HG03045 (cell line): ENCODE measurements at regions not wholly inside any gene's neighbourhood (a gene's known extent, or its start where the extent isn't known, plus 50 kb on each side); places are given as distances from the start of the nearest gene placed in this dataset.
"Not testable (repeated sequence)": the region's sequence is repeated elsewhere in the genome, so short reads cannot be mapped to it uniquely, and the experiment has no call there.

Experiments used
- ATAC-seq: cut with Tn5 transposase; IDR thresholded peaks from one replicate; pipeline ENCODE4 v1.9.1; 2021; ENCODE audit warnings: mild to moderate bottlenecking, moderate library complexity; ENCODE audit not compliant: unreplicated experiment

DNA sequence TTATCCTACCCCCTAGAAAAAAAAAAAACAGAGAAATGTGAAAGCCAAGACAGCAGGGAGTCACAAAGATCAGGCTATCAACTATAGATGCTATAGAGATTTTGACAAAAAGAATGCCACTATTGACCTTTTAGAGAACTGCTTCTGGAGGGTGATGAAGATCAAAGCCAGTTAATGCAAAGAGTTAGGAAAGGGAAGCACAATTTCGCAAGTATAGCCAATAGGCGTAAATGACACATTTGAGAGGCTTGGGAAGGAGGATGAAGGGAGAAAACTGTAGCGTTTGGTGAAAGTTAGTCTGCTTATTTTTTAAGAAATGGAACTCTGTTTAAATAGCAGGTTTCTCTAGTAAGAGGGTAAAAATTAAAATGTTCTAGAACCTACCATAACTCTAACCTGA, 190.7 kb downstream of the DUSP6 start:
- no peak for ATAC-seq

DNA sequence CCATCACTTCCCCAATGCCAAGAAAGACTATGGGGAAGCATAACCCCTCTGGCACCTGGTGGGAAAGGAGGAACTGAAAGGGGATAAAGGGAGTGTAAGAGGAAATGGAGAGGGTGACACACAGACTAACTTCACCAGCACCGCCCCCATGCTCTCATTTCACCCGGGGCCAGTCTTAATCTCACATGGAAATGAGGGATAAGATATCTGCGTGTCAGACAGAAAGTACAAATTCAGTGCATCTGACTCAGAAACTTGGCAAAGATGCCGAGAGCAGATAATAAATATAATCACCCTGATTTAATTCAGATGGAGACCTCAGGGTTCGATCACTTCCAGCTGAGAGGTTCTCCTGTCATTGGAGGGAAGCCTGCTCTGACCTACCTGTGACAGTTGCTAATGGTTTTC, 191.6 kb downstream of the DUSP6 start:
- no peak for ATAC-seq

GRCh38 chr12:89157413-89157812, 194.9 kb downstream of the DUSP6 start:
- ATAC-seq: no peak

GRCh38 chr12:89156862-89157262, 195.4 kb downstream of the DUSP6 start:
- ATAC-seq: no peak

GRCh38 chr12:89156340-89156739, 196.0 kb downstream of the DUSP6 start:
- ATAC-seq: no peak

DNA sequence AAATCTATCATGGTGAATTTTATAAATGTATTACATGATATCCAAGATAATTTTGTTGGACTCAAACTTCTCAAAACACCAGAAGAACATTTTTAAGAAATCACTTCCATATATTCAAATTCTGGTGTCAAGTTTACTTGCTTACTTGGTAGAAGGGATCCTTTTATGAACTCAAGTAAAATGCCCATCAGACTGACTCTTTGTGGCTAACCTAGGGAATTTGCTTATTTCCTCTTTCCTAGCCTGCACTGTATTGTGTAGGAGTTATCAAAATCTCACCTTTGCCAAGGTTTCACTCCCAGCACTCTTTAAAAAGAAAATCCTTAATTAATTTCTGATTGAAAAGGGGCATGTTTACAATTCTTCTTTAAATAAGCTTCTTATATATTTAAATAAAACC, 196.5 kb downstream of the DUSP6 start:
- no peak for ATAC-seq

GRCh38 chr12:89154743-89155499, 197.4 kb downstream of the DUSP6 start:
- ATAC-seq: no peak

- ATAC-seq: no peak
Observed at GRCh38 chr12:89153341-89153740, 199.0 kb downstream of the DUSP6 start.

DNA sequence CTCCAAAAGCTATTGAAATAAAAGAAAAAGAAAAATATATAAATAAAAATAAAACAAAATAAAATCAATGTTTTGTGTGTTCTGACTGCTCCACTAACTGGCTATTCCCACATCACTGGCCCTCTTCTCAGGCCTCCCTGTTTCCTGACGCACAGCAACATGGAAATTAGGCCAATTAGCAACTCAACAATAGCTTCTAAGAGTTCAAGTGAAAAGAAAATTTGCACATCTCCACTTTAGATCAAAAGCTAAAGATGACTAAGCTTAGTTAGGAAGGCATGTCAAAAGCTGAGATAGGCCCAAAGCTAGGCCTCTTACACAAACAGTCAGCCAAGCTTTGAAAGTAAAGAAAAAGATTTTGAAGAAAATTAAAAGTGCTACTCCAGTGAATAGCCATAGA, 200.8 kb downstream of the DUSP6 start:
- ATAC-seq: no peak

DNA sequence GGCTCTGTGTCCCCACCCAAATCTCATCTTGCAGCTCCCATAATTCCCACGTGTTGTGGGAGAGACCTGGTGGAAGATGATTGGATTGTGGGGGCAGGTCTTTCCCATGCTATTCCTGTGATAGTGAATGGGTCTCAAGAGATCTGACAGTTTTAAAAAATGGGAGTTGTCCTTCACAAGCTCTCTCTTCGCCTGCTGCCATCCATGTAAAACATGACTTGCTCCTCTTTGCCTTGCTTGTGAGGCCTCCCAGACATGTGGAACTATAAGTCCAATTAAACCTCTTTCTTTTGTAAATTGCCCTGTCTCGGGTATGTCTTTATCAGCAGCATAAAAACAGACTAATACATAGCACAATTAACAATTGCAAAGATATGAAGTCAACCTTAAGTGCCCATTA, 201.5 kb downstream of the DUSP6 start:
- not testable (repeated sequence) for ATAC-seq

- no peak for ATAC-seq
Observed at GRCh38 chr12:89140602-89141238, 211.6 kb downstream of the DUSP6 start.

GRCh38 chr12:89140141-89140540, 212.2 kb downstream of the DUSP6 start:
- ATAC-seq: no peak

GRCh38 chr12:89139390-89139789, 212.9 kb downstream of the DUSP6 start:
- ATAC-seq: no peak

- ATAC-seq: no peak
Observed at GRCh38 chr12:89138048-89138852, 214.1 kb downstream of the DUSP6 start.

DNA sequence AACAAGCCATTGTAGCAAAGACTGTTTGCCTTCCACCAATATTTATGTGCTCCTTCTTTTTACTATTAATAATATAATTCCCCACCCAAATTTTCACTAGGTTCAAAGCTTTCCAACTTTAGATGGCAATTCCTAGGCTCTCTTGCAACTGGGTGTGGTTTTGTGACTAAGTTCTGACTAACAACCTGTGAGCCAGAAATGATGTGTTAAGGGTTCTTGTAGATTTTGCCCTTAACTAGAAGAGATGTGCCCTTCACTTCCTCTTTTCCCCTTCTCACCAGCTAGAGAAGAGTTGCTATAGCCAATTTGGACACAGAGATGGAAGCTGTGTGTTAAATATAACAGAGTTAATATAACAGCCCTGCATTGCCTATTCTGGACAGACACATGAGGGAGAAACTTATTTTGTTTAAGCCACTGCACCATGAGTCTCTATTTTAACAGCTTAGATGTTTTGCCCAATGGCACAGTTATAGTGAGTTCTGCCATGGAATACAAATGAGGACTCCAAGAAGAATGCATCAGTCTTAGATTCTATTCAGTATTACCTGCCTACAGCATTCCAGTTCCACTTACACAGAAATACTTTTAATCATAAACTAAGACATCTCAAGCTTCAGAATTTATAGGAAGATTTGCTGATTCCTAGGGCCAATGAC, 216.2 kb downstream of the DUSP6 start:
- ATAC-seq: no peak

DNA sequence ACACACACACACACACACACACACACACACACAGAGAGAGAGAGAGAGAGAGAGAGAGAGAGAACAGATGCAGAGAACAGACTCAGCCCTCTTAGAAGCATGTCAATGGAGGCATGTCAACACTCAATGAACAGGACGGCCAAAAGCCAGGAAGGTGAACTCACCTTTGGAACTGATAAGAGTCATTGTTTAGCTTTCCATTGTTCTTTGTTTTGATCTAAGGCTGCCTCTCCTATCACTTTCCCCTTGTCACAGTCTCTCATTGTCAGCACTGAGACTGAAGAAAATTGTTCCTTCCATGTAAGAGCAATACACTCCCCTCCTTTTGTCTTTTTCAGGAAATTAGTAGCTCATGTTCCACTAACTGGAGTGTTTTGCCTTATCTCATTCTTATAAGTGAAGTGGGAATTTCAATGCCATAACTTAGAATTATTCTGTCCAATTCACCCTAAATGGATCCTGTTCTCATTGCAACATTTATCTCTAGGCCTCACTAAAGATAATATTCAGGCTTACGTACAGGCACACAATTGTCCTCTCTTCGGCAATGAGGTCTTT, 218.0 kb downstream of the DUSP6 start:
- ATAC-seq: no peak

GRCh38 chr12:89129167-89129870, 223.0 kb downstream of the DUSP6 start:
- no peak for ATAC-seq

DNA sequence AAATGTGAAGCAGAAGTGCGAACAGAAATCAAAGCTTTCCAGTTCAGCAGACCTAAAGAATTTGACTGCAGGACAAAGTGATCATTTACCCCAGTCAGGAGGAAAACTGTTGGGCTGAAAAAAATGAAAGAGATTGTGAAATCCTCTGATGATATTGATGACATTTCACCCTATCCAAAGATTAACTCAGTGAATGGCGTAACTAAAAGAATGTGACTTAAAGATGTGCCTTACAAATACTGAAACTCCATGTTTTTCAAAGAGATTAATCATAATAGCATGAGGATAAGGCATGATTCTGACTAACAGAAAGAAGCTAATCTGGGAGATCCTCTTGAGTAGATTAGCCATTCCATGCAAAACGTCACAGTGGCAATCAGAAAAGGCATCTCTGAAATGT, 225.6 kb downstream of the DUSP6 start:
- ATAC-seq: no peak

DNA sequence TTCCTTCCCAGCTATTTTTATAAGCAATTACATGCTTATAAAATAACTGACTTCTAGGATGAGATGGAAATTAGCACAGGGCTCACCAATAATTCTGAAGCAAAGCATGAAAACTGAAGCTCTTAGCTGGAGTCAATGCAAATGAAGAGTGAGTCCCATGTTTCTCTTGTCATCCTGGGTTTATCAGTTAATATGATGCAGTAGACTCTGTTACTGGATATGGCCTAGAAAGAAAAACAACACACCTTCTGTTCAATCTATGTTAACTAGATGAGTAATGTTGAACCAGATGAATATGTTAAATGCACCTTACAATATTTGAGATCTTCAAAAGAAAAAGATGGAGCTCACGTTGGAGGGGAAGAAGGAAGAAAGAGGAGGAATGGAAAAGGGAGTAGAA, 229.4 kb downstream of the DUSP6 start:
- ATAC-seq: no peak

DNA sequence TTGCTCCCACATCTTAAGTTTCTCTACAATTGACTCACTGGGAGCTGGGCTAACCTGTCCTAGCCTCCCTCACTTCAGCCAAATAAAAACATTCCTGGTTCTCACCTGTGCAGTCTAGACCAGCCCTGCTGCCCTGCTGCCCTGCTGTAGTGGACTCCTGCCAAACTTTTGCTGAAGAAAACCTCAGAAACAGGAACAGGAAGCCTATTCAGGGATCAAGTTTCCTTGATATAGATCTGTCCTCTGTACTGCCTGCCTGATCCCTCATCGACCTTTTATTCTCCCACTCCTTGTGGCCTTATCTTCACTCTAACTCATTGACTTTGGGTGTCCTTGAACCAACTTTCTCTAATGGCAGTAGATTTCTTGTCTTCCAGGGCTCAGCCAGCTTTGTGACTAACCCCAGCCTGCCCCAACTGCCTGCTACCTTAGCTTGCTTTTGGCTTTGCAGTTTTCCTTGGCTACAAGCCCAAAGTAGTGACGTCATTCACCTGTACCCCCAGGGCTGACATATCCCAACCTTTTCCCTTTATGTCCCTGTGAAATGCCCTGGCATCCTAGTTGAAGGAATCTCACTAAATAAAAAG, 234.8 kb downstream of the DUSP6 start:
- ATAC-seq: no peak
